ENCODE measurements at regions not wholly inside any gene's neighbourhood (a gene's known extent, or its start where the extent isn't known, plus 50 kb on each side); places are given as distances from the start of the nearest gene placed in this dataset.

GRCh38 chr20:7220755-7221154 is 453.3 kb downstream of the BMP2 start:
- TF ChIP-seq CTCF (IDR thresholded peaks at IDR 0.05), result no peak
- no peak for TF ChIP-seq POLR2AphosphoS5 (IDR thresholded peaks at IDR 0.05)
- no peak for TF ChIP-seq POLR2A (IDR thresholded peaks at IDR 0.05)
